A549 (cell line): ENCODE measurements at regions not wholly inside any gene's neighbourhood (a gene's known extent, or its start where the extent isn't known, plus 50 kb on each side); places are given as distances from the start of the nearest gene placed in this dataset.

Source experiments
- ATAC-seq, 2 experiments: fragments of 200-7000 bp in 1 of 2; fragments of >200 bp in 1 of 2; cut with Nextera tagmentation in 1 of 2; cut with Tn5 transposase in 1 of 2; 3 replicates each; pipeline versions ENCODE4 v1.8.0 to v1.9.1; 2018 to 2020; ENCODE audit warnings: mild to moderate bottlenecking in 1 of 2, moderate library complexity in 1 of 2
- CTCF ChIA-PET: fragments of 300-600 bp; sonication (Branson Sonifier 250); formaldehyde crosslinking; extraction: SDS; loops from one replicate; lab custom pipeline; 2021; ENCODE audit warnings: antibody characterized with exemption, inconsistent platforms; lab: Yijun Ruan, JAX
- POLR2A ChIA-PET: fragments of 350-600 bp; formaldehyde crosslinking; extraction: SDS; loops from one replicate; lab custom pipeline; 2021; ENCODE audit warnings: antibody characterized with exemption, inconsistent platforms; lab: Yijun Ruan, JAX
- DNase-seq, 2 experiments: peaks; one replicate each; pipeline versions ENCODE4 v3.0.0 to v3.0.0-alpha.2; 2011 to 2016; ENCODE audit warnings: low read depth in 1 of 2, low spot score in 1 of 2
- FAIRE-seq: peaks from 2 replicates; lab custom pipeline; 2011; peaks lifted over from hg19 to GRCh38; lab: Jason Lieb, UNC
- H3K27ac ChIP-seq, 2 experiments: fragments of >200 bp; sonication (Bioruptor Twin); formaldehyde crosslinking; 3 replicates each; pipeline ENCODE4 v1.5.1; 2016 to 2017
- H3K4me1 ChIP-seq: fragments of >200 bp; sonication (Bioruptor Twin); formaldehyde crosslinking; 3 replicates; pipeline ENCODE4 v1.6.1; 2016
- H3K4me2 ChIP-seq: fragments of >200 bp; sonication (Bioruptor Twin); formaldehyde crosslinking; 3 replicates; pipeline ENCODE4 v1.6.1; 2016
- H3K4me3 ChIP-seq: fragments of >200 bp; sonication (Bioruptor Twin); formaldehyde crosslinking; 3 replicates; pipeline ENCODE4 v1.5.1; 2016
- H3K9me3 ChIP-seq: fragments of >200 bp; sonication (Bioruptor Twin); formaldehyde crosslinking; 3 replicates; pipeline ENCODE4 v1.6.1; 2016
- BHLHE40 ChIP-seq: IDR thresholded peaks from 2 replicates; pipeline ENCODE4 v1.6.1; 2012; ENCODE audit warnings: low read depth, low read length, inconsistent platforms
- CBX8 ChIP-seq: fragments of 200-600 bp; sonication (generic); IDR thresholded peaks from 2 replicates; pipeline ENCODE4 v1.6.1; 2016
- CHD4 ChIP-seq: fragments of 200-600 bp; sonication (generic); IDR thresholded peaks from 2 replicates; pipeline ENCODE4 v1.6.1; 2016; ENCODE audit warnings: antibody characterized with exemption, mild to moderate bottlenecking, borderline replicate concordance
- EHF ChIP-seq: fragments of 250-450 bp; sonication (Bioruptor Pico); IDR thresholded peaks from 2 replicates; pipeline ENCODE4 v1.5.0; 2020; ENCODE audit warnings: mild to moderate bottlenecking
- FOXS1 ChIP-seq: fragments of 250-450 bp; sonication (Bioruptor Pico); IDR thresholded peaks from 2 replicates; pipeline ENCODE4 v1.5.0; 2020; ENCODE audit warnings: mild to moderate bottlenecking, moderate library complexity
- JUNB ChIP-seq: fragments of >200 bp; sonication (Bioruptor Twin); formaldehyde crosslinking; IDR thresholded peaks from 2 replicates; pipeline ENCODE4 v1.6.1; 2016
- KDM5A ChIP-seq: fragments of 200-600 bp; sonication (generic); IDR thresholded peaks from 2 replicates; pipeline ENCODE4 v1.6.1; 2016; ENCODE audit warnings: antibody characterized with exemption, mild to moderate bottlenecking
- MAZ ChIP-seq: fragments of 150-350 bp; IDR thresholded peaks from 2 replicates; pipeline ENCODE4 v1.6.1; 2014; ENCODE audit warnings: antibody characterized with exemption, low read depth, low read length, borderline replicate concordance
- MYC ChIP-seq: IDR thresholded peaks from 2 replicates; pipeline ENCODE4 v1.6.1; 2012; ENCODE audit warnings: mild to moderate bottlenecking, inconsistent platforms, low read length, improper control_type of control experiment, borderline replicate concordance
- NR3C1 ChIP-seq: fragments of >200 bp; sonication (Bioruptor Twin); formaldehyde crosslinking; IDR thresholded peaks from 3 replicates; pipeline ENCODE4 v1.6.1; 2017
- POLR2A ChIP-seq: IDR thresholded peaks from 2 replicates; pipeline ENCODE4 v1.6.1; 2012; ENCODE audit warnings: mild to moderate bottlenecking, low read length
- RAD21 ChIP-seq, 2 experiments: fragments of >200 bp in 1 of 2; sonication (Bioruptor Twin) in 1 of 2; formaldehyde crosslinking in 1 of 2; IDR thresholded peaks in 1 of 2; conservative IDR thresholded peaks in 1 of 2; 2 replicates in 1 of 2; 3 replicates in 1 of 2; pipeline ENCODE4 v1.6.1; 2012 to 2018; ENCODE audit warnings: inconsistent platforms in 1 of 2
- RARB ChIP-seq: fragments of 250-450 bp; sonication (Bioruptor Pico); IDR thresholded peaks from 2 replicates; pipeline ENCODE4 v1.8.0; 2021; ENCODE audit warnings: mild to moderate bottlenecking, moderate library complexity
- RNF2 ChIP-seq: fragments of 200-600 bp; sonication (generic); IDR thresholded peaks from 2 replicates; pipeline ENCODE4 v1.6.1; 2016; ENCODE audit warnings: low read depth, mild to moderate bottlenecking, antibody characterized with exemption, moderate library complexity, borderline replicate concordance
- SMC3 ChIP-seq: fragments of >200 bp; sonication (Bioruptor Twin); formaldehyde crosslinking; IDR thresholded peaks from 3 replicates; pipeline ENCODE4 v1.6.1; 2018; ENCODE audit warnings: inconsistent platforms
- ZNF302 ChIP-seq: fragments of 250-450 bp; sonication (Bioruptor Pico); IDR thresholded peaks from 2 replicates; pipeline ENCODE4 v1.9.0; 2021; ENCODE audit warnings: inconsistent platforms, mild to moderate bottlenecking, moderate library complexity
- WGBS: methylation state at CpG from one replicate; pipeline ENCODE4 v1.1.6; 2017; ENCODE audit errors: missing lambda C conversion rate; 5-methylcytosine and 5-hydroxymethylcytosine counted together
- TF ChIP-seq, protein P1 (sequence below): fragments of >200 bp; sonication (Bioruptor Twin); formaldehyde crosslinking; IDR thresholded peaks from 3 replicates; pipeline ENCODE4 v1.5.1; 2016
- TF ChIP-seq, protein P2 (sequence below): fragments of 450-650 bp; IDR thresholded peaks from 2 replicates; pipeline ENCODE4 v1.6.1; 2014; ENCODE audit warnings: antibody characterized with exemption
- TF ChIP-seq, protein P3 (sequence below): fragments of >200 bp; sonication (Bioruptor Twin); formaldehyde crosslinking; IDR thresholded peaks from 3 replicates; pipeline ENCODE4 v1.6.1; 2016
- TF ChIP-seq, protein P4 (sequence below): fragments of 250-450 bp; sonication (Bioruptor Pico); IDR thresholded peaks from 2 replicates; pipeline ENCODE4 v1.5.0; 2020; ENCODE audit warnings: low read depth, mild to moderate bottlenecking, moderate library complexity

DNA sequence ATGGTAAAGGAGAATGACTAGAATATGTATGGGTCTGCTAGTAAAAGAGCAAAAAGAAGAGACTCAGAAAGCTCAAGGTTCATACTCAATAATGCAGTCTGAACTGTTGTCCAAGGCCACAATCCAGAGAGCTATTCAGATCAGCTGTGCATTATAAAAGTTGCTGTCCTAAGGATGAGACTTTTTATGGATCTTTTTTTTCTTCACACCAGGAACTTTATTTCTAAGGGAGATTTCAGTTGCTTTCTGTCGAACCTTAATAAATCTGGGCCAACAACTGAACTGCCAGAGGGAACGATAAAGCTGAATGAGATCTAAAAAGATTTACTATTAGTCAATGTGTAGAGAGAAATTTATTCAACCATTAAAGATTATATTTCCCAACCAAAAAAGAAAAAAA is 948.3 kb upstream of the NOVA1 start (continued):
- TF ChIP-seq BHLHE40 = no peak
- TF ChIP-seq JUNB = no peak
- TF ChIP-seq RARB (CRISPR knock-in tag) = no peak

DNA sequence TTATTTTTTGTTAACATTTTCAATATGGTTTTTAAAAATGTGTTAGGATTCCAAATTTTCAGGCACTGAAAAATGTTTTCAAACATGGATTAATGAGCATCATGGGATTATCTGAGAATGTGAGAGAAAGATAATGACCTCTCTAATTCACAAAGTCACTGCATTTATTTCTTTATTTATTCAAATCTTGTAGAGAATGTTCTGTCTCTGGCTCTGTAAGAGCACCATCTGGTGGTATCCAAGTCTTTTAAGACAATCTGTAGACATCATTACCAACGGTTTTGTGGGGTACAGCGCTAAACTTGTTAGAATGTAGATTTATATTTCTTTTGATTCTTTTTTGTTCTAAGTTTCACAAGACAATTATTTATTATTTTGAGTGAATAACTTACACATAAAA is 956.0 kb upstream of the NOVA1 start:
- peak in 1 of 2 experiments; percentile 5 for DNase-seq
- Histone ChIP-seq H3K4me2 (no peak overlapping the region), H3K4me3 (no peak overlapping the region), H3K9me3 (no peaks in the 10 kb centered on the region), H3K27ac (no peak overlapping the region), H3K4me1 (no peaks in the 10 kb centered on the region)
- WGBS = 42% methylated on average over 2 of the region's 2 CpGs
- TF ChIP-seq POLR2A (no peak), JUNB (no peak), RAD21 (conservative IDR thresholded peaks at IDR 0.05 in 1 of 2, IDR thresholded peaks at IDR 0.05 in 1 of 2) (peak in 1 of 2 experiments; percentile 24; a peak in 1 of 5 replicates)
- ChIA-PET POLR2A (no interaction called here), CTCF (interaction anchor here (0.5 kb wide), 1 partner anchor 48 kb away, joined by 3 read pairs; no protein-coding TSS in a partner anchor)
- FAIRE-seq = no peak
- ATAC-seq = no peak

DNA sequence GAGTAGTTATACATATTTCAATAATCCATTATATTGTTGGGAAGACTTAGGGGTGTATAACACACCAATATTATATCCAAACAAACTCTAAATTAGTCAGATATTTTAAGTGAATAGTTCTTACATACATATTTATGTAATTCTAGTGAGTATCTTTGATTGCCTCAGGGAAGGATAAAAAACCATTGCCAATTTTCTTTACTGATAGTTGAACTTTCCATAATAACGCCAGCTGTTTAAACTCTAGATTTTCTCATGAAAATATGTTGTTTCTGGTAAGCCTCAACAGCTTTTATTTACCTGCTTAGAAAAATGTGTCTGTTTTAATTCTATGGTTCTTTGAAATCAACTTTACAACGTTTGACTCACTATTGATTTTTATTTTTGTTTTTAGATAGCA is 959.6 kb upstream of the NOVA1 start:
- no peaks in the 10 kb centered on the region for H3K9me3 ChIP-seq
- POLR2A ChIA-PET = no interaction called here
- WGBS = 14% methylated on average over 2 of the region's 2 CpGs
- DNase-seq (no peak), FAIRE-seq (no peak), ATAC-seq (no peak)
- no peak overlapping the region for H3K27ac ChIP-seq
- H3K4me2 ChIP-seq = no peak overlapping the region
- TF ChIP-seq, protein P1, sequence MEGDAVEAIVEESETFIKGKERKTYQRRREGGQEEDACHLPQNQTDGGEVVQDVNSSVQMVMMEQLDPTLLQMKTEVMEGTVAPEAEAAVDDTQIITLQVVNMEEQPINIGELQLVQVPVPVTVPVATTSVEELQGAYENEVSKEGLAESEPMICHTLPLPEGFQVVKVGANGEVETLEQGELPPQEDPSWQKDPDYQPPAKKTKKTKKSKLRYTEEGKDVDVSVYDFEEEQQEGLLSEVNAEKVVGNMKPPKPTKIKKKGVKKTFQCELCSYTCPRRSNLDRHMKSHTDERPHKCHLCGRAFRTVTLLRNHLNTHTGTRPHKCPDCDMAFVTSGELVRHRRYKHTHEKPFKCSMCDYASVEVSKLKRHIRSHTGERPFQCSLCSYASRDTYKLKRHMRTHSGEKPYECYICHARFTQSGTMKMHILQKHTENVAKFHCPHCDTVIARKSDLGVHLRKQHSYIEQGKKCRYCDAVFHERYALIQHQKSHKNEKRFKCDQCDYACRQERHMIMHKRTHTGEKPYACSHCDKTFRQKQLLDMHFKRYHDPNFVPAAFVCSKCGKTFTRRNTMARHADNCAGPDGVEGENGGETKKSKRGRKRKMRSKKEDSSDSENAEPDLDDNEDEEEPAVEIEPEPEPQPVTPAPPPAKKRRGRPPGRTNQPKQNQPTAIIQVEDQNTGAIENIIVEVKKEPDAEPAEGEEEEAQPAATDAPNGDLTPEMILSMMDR = no peak
- no peak for TF ChIP-seq MYC
- TF ChIP-seq MAZ = no peak
- TF ChIP-seq, protein P2, sequence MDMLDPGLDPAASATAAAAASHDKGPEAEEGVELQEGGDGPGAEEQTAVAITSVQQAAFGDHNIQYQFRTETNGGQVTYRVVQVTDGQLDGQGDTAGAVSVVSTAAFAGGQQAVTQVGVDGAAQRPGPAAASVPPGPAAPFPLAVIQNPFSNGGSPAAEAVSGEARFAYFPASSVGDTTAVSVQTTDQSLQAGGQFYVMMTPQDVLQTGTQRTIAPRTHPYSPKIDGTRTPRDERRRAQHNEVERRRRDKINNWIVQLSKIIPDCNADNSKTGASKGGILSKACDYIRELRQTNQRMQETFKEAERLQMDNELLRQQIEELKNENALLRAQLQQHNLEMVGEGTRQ = no peak
- TF ChIP-seq, protein P3, sequence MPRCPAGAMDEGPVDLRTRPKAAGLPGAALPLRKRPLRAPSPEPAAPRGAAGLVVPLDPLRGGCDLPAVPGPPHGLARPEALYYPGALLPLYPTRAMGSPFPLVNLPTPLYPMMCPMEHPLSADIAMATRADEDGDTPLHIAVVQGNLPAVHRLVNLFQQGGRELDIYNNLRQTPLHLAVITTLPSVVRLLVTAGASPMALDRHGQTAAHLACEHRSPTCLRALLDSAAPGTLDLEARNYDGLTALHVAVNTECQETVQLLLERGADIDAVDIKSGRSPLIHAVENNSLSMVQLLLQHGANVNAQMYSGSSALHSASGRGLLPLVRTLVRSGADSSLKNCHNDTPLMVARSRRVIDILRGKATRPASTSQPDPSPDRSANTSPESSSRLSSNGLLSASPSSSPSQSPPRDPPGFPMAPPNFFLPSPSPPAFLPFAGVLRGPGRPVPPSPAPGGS = no peak
- TF ChIP-seq CBX8 = no peak
- TF ChIP-seq KDM5A = no peak
- TF ChIP-seq ZNF302 (CRISPR knock-in tag) = no peak
- TF ChIP-seq EHF (CRISPR knock-in tag) = no peak
- no peak for TF ChIP-seq BHLHE40
- TF ChIP-seq, protein P4, sequence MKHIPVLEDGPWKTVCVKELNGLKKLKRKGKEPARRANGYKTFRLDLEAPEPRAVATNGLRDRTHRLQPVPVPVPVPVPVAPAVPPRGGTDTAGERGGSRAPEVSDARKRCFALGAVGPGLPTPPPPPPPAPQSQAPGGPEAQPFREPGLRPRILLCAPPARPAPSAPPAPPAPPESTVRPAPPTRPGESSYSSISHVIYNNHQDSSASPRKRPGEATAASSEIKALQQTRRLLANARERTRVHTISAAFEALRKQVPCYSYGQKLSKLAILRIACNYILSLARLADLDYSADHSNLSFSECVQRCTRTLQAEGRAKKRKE (CRISPR knock-in tag) = no peak
- TF ChIP-seq CHD4 = no peak
- no peak for TF ChIP-seq FOXS1
- TF ChIP-seq POLR2A = no peak
- TF ChIP-seq SMC3 = no peak
- no peak for TF ChIP-seq NR3C1
- no peak for TF ChIP-seq RNF2
- CTCF ChIA-PET = no interaction called here
- H3K4me1 ChIP-seq = no peaks in the 10 kb centered on the region
- H3K4me3 ChIP-seq = no peak overlapping the region
